IMR-90 (cell line): ENCODE measurements at regions not wholly inside any gene's neighbourhood (a gene's known extent, or its start where the extent isn't known, plus 50 kb on each side); places are given as distances from the start of the nearest gene placed in this dataset.

Experiments used
- RAD21 ChIP-seq: IDR thresholded peaks from 2 replicates; pipeline ENCODE4 v1.6.1; 2012; ENCODE audit warnings: low read length, improper control_type of control experiment
- RCOR1 ChIP-seq: IDR thresholded peaks from 2 replicates; pipeline ENCODE4 v1.6.1; 2012; ENCODE audit warnings: mild to moderate bottlenecking, low read length, improper control_type of control experiment; ENCODE audit not compliant: insufficient replicate concordance
- SMC3 ChIP-seq: fragments of 150-350 bp; IDR thresholded peaks from 2 replicates; pipeline ENCODE4 v1.6.1; 2016; ENCODE audit warnings: low read depth, mild to moderate bottlenecking, antibody characterized with exemption, low read length, moderate library complexity
- TF ChIP-seq, protein P1 (sequence below): conservative IDR thresholded peaks from 2 replicates; pipeline ENCODE4 v1.5.1; 2012; ENCODE audit warnings: mild to moderate bottlenecking, low read depth, low read length, improper control_type of control experiment
- TF ChIP-seq, protein P2 (sequence below): fragments of 150-350 bp; IDR thresholded peaks from 2 replicates; pipeline ENCODE4 v1.6.1; 2017; ENCODE audit warnings: mild to moderate bottlenecking, antibody characterized with exemption, low read length, low read depth

DNA sequence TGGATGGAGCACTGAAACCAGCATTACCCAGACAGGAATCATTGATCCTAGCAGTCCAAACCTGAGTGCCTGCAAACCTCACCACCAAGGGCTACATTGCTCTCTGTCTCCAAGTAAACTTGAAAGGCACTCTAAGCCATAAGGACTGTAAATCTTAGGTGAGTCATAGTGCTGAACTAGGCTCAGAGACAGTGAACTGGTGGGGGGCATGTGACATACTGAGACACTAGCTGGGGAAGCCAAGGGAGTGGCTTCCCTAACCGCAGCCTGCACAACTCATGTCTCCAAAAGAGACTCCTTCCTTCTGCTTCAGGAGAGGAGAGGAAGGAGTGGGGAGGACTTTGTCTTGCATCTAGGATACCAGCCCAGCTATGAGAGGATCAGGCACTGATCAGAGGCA, 235.5 kb upstream of the ACTRT1 start:
- no peak for TF ChIP-seq SMC3
- no peak for TF ChIP-seq RAD21
- TF ChIP-seq, protein P1, sequence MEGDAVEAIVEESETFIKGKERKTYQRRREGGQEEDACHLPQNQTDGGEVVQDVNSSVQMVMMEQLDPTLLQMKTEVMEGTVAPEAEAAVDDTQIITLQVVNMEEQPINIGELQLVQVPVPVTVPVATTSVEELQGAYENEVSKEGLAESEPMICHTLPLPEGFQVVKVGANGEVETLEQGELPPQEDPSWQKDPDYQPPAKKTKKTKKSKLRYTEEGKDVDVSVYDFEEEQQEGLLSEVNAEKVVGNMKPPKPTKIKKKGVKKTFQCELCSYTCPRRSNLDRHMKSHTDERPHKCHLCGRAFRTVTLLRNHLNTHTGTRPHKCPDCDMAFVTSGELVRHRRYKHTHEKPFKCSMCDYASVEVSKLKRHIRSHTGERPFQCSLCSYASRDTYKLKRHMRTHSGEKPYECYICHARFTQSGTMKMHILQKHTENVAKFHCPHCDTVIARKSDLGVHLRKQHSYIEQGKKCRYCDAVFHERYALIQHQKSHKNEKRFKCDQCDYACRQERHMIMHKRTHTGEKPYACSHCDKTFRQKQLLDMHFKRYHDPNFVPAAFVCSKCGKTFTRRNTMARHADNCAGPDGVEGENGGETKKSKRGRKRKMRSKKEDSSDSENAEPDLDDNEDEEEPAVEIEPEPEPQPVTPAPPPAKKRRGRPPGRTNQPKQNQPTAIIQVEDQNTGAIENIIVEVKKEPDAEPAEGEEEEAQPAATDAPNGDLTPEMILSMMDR: no peak
- no peak for TF ChIP-seq RCOR1
- TF ChIP-seq, protein P2, sequence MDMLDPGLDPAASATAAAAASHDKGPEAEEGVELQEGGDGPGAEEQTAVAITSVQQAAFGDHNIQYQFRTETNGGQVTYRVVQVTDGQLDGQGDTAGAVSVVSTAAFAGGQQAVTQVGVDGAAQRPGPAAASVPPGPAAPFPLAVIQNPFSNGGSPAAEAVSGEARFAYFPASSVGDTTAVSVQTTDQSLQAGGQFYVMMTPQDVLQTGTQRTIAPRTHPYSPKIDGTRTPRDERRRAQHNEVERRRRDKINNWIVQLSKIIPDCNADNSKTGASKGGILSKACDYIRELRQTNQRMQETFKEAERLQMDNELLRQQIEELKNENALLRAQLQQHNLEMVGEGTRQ: no peak
